ENCODE measurements at regions not wholly inside any gene's neighbourhood (a gene's known extent, or its start where the extent isn't known, plus 50 kb on each side); places are given as distances from the start of the nearest gene placed in this dataset.

DNA sequence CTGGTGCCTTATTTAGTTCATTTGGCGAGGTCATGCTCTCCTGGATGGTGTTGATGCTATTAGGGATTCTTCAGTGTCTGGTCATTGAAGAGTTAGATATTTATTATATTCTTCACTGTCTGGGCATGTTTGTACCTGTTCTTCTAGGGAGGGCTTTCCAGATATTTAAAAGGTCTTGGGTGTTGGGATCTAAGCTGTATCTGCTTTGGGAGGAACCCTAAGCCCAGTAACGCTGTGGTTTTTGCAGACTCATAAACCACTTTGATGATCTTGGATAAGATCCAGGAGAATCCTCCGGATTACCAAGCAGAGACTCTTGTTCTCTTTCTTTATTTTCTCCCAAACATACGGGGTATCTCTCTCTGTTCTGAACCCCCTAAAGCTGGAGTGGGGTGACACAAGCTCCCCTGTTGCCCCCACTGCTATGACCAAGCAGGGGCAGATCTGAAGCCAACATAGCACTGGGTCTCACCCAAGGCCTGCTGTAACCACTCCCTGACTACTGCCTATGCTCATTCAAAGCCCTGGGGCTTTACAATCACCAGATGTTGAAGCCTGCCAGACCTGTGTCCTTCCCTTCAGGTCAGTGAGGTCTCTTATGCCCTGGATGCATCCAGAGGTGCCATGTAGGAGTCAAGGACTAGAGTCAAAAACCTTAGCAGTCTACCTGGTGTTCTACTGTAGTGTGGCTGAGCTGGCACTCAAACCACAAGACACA lies 187.6 kb downstream of the GUCY2F start:
- peaks cover 0 to 6% (median 2%) of the 10 kb centered on the region in 4 donors for H3K27me3 ChIP-seq
- ATAC-seq (no peak), FAIRE-seq (no peak), DNase-seq (no peak)
- intact Hi-C loops (cut with DNase I), result no loop called here
- no peak overlapping the region for H3K27ac ChIP-seq
- H3K9me3 ChIP-seq, result no peaks in the 10 kb centered on the region
- no peaks in the 10 kb centered on the region for H3K4me1 ChIP-seq
- TF ChIP-seq, protein P1, sequence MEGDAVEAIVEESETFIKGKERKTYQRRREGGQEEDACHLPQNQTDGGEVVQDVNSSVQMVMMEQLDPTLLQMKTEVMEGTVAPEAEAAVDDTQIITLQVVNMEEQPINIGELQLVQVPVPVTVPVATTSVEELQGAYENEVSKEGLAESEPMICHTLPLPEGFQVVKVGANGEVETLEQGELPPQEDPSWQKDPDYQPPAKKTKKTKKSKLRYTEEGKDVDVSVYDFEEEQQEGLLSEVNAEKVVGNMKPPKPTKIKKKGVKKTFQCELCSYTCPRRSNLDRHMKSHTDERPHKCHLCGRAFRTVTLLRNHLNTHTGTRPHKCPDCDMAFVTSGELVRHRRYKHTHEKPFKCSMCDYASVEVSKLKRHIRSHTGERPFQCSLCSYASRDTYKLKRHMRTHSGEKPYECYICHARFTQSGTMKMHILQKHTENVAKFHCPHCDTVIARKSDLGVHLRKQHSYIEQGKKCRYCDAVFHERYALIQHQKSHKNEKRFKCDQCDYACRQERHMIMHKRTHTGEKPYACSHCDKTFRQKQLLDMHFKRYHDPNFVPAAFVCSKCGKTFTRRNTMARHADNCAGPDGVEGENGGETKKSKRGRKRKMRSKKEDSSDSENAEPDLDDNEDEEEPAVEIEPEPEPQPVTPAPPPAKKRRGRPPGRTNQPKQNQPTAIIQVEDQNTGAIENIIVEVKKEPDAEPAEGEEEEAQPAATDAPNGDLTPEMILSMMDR (IDR thresholded peaks at IDR 0.05), result no peak
- H3K36me3 ChIP-seq, result no peaks in the 10 kb centered on the region
- no peak overlapping the region for H3K4me3 ChIP-seq
- WGBS, 2 donors, result 50 to 56% methylated on average over 4 of the region's 4 CpGs

DNA sequence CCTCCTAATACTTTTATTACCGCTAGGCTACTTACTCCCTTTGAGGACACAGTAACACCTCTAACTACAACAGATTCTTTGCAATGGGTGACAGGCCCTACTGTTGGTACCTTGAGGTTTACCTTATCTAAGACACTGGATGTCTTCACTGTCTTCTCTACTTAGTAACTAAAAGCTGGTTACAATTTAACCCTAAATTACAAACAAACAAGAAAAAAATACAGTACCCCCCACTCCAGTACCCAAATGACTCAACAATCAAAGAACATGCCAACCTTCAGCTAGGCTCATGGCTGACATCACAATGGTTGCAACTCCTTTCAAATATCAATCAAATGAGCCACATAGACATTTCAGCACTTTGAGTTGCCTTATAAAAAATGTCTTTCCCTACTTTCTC lies 198.0 kb downstream of the GUCY2F start:
- ATAC-seq (no peak), DNase-seq (no peak), FAIRE-seq (no peak)
- Histone ChIP-seq H3K4me3 (no peak overlapping the region), H3K9me3 (no peaks in the 10 kb centered on the region), H3K36me3 (no peaks in the 10 kb centered on the region), H3K27me3 (peaks cover 0 to 4% (median 2%) of the 10 kb centered on the region in 4 donors), H3K4me1 (no peaks in the 10 kb centered on the region), H3K27ac (no peak overlapping the region)
- intact Hi-C loops (cut with DNase I), result no loop called here
- WGBS, 2 donors, result 80 to 84% methylated on average over 1 of the region's 1 CpG
- TF ChIP-seq, protein P1 (IDR thresholded peaks at IDR 0.05), result no peak

DNA sequence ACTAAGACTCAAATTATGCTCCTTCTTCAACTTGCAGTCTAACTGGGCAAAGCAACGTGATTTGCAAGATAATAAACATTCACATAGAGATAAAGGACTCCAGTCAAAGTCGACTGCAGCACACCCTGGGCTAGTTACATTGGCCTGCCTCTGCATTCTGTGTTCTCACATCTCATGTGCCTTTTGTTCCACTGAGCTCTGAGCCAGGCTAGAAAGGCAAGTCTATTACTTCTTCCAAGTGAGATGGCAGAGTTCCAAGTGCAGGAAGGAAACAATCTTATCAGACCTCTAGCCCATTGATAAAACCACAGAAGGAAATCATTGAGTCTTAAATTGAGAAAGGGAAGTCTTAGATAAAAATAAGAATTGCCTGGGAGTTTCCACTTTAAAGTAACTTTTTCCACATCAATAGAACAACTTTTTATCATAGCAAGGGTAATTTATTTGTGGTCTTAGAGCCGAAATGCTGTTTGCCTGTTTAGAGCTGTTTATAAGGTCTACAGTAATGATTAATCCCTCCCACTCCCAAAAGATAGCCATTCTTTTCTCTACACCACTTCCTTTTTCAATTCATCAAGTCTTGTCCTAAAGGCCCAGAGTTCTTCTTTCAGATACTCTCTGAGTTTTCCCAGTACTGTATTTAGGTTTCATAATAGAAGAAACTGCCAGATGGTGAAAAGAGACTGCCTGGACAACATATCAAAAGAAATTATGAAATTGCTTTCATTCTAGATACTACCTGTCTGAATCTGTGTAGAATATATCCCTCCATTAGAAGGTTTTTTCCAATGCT lies 200.2 kb downstream of the GUCY2F start:
- no peak overlapping the region for H3K4me3 ChIP-seq
- no peaks in the 10 kb centered on the region for H3K4me1 ChIP-seq
- peak in 2 of 6 donors; percentile 1 to 15 for DNase-seq
- H3K36me3 ChIP-seq, result no peaks in the 10 kb centered on the region
- intact Hi-C loops (cut with DNase I), result no loop called here
- H3K9me3 ChIP-seq, result no peaks in the 10 kb centered on the region
- WGBS, 2 donors, result 1 to 11% methylated on average over 3 of the region's 3 CpGs
- peaks cover 0 to 4% (median 0%) of the 10 kb centered on the region in 4 donors for H3K27me3 ChIP-seq
- peak in 3 of 4 donors; percentile 61 to 65 (median 64) for ATAC-seq
- no peak overlapping the region for H3K27ac ChIP-seq
- FAIRE-seq, result no peak
- TF ChIP-seq, protein P1 (IDR thresholded peaks at IDR 0.05), result no peak

DNA sequence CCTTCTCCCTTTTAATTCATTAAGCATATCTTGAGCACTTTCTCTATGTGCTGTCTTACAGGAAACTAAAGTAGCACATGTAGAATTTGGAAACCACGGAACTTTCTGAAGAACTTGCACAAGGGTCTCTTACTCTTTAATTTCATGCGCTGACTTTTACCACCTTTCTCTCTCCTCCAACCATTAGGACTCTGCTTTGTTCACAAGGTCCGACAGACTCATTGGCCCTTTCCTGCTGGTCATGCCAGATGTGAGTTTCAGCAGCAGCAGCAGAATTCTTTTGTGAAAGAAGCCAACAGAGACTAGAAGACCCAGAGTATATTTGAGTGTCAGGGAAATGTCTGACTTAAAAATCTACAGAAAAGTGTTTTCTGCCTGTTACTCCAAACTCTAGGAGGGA lies 207.1 kb downstream of the GUCY2F start:
- WGBS, 2 donors, result 69 to 82% methylated on average over 3 of the region's 3 CpGs
- no peak overlapping the region for H3K27ac ChIP-seq
- no peak for FAIRE-seq

More for the DNA sequence above, 207.1 kb downstream of the GUCY2F start:
- Histone ChIP-seq H3K27me3 (peaks cover 0 to 2% (median 0%) of the 10 kb centered on the region in 4 donors), H3K4me1 (no peaks in the 10 kb centered on the region), H3K4me3 (no peak overlapping the region), H3K9me3 (no peaks in the 10 kb centered on the region), H3K36me3 (no peaks in the 10 kb centered on the region)
- DNase-seq (no peak), ATAC-seq (no peak)
- intact Hi-C loops (cut with DNase I), result no loop called here
- TF ChIP-seq, protein P1 (IDR thresholded peaks at IDR 0.05), result no peak

Data from pancreas (tissue), 10 donors.